NCI-H1694 treated with DMSO at 0.1 percent for 48 hours (cell line): ENCODE measurements at regions not wholly inside any gene's neighbourhood (a gene's known extent, or its start where the extent isn't known, plus 50 kb on each side); places are given as distances from the start of the nearest gene placed in this dataset.
"Not testable (repeated sequence)": the region's sequence is repeated elsewhere in the genome, so short reads cannot be mapped to it uniquely, and the experiment has no call there.

Experiments
- DNase-seq: peaks from one replicate; lab custom pipeline; 2025; lab: John Stamatoyannopoulos, UW

DNA sequence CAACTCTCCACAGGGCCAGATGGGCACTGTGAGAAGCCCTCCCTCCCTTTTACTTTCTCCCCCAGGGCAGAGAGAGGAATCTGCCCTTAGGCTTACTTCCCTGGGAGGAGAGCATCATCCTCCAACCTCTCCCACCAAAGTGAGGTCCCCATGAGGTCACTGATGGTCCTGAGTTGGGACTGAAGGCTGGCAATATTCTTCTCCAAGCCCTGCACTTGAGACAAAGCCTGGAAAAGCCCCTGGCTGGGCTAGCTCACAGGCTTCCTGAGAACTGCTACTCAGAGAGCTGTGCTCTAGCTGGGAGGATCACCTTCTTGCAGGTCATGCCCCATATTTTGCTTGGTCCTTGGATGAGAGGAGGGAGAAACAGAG lies 110.0 kb upstream of the MEF2A start:
- DNase-seq, result no peak

- DNase-seq, result no peak
Measured at GRCh38 chr15:99464137-99464536, 101.6 kb upstream of the MEF2A start.

GRCh38 chr15:99466701-99467337 lies 99.0 kb upstream of the MEF2A start:
- DNase-seq, result no peak

- DNase-seq, result no peak
Measured at GRCh38 chr15:99467338-99467720, 98.5 kb upstream of the MEF2A start.

DNA sequence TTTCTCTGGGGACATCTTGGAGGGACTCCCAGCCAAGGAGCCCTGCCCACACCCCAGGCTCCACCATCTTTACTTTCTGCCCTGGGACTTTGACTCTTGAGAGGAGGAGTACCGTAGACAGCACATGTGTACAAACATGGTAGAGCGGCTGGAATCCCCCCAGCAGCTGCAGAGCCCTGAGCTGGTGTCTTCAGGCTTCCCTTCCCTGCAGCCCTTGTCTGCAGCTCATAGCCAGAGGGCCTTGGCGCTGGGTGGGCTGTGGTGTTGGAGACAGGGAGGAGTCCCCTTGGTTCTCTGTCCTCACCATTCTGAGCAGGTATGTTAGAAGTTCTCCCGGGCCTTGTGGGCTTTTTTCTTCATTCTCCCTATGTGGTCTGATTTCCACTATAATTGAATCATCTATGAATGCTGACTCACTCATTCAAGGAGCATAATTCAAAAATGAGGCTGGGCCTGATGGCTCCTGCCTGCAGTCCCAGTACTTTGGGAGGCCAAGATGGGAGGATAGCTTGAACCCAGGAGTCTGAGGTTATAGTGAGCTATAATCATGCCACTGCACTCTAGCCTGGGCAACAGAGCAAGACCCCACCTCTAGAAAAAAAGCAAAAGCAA lies 97.8 kb upstream of the MEF2A start:
- DNase-seq, result no peak

- DNase-seq, result not testable (repeated sequence)
Measured at GRCh38 chr15:99470204-99470603, 95.6 kb upstream of the MEF2A start.

DNA sequence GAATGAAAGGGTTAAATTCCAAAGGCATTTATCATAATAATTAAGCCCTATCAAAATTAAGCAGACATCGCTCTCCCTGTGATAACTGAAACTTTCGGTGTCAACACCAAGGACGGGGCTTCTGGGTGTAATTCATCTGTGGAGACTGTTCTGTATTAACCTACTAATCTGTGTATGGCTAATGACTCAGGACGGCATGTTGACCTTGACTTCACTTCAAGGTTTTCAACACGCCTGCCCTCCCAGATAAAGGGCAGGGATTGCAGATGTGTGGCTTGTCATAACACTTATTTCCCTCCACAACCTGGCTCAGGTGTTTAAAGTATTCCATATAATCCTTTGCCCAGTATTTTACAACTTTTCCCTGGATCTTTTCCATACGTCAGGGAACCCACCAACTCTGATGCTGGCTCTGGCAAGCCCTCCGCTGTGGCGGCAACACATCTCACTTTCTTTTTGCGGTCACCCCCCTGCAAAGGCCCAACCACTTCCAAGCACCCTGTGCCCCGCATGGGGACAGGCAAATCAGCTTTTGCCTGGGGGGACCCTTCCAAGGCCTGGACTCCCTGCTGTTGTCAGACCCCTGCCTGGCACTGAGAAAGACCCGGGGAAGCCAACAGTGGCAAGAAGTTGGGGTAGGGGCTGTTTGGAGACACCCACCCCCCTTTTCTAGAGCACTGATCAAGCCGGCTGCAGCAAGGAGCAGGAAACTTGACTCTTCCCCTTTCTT lies 93.2 kb upstream of the MEF2A start:
- no peak for DNase-seq

DNA sequence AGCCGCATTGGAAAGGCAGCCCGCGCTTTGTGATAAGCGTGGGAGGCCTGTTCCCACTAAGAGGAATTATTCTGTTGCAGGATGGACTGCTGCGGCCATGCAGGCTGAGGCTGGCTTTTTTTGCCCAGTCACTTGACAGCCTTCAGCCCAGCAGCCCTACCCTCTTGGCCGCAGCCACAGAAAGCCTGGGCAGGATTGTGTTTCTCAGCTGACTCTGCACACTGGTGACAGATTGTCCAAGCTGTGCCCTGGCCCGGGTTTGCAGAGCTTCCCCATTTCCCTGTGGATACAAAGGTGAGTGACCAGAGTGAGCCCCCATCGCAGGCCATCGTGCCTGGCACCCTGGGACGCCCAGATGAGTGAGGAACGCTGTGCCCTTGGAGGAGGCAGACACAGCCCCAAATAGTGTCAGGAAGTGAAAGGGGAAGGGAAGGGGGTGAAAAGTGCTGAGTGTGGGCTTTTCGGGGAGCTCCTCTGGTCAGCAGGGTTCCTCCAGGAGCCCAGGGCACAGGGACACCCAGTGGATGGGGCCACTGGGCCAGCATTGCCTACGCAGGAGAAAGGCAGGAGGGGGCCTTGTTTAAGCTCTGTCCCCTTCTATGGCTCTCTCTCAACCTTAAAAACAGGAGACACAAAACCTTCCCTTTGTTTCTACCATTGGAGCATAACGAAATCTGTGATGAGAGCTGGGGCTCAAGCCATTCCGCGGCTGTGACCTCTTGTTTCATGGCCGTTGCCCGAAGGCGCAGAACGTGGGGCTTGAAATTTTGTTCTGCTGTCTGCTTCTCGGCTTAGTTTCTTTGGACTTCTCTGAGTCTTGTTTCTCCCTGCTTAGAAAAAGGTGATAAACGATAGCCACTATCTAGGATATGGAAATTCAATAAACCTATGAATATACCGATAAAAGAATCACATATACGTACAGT lies 91.5 kb upstream of the MEF2A start:
- DNase-seq, result no peak

GRCh38 chr15:99474909-99475753 lies 90.7 kb upstream of the MEF2A start:
- DNase-seq, result no peak

GRCh38 chr15:99475754-99476412 lies 89.9 kb upstream of the MEF2A start:
- DNase-seq, result no peak

GRCh38 chr15:99476413-99477222 lies 89.2 kb upstream of the MEF2A start:
- no peak for DNase-seq

- no peak for DNase-seq
Measured at GRCh38 chr15:99477791-99478471, 87.9 kb upstream of the MEF2A start.

- DNase-seq, result no peak
Measured at GRCh38 chr15:99478977-99479376, 86.8 kb upstream of the MEF2A start.

- no peak for DNase-seq
Measured at GRCh38 chr15:99480016-99480810, 85.6 kb upstream of the MEF2A start.

DNA sequence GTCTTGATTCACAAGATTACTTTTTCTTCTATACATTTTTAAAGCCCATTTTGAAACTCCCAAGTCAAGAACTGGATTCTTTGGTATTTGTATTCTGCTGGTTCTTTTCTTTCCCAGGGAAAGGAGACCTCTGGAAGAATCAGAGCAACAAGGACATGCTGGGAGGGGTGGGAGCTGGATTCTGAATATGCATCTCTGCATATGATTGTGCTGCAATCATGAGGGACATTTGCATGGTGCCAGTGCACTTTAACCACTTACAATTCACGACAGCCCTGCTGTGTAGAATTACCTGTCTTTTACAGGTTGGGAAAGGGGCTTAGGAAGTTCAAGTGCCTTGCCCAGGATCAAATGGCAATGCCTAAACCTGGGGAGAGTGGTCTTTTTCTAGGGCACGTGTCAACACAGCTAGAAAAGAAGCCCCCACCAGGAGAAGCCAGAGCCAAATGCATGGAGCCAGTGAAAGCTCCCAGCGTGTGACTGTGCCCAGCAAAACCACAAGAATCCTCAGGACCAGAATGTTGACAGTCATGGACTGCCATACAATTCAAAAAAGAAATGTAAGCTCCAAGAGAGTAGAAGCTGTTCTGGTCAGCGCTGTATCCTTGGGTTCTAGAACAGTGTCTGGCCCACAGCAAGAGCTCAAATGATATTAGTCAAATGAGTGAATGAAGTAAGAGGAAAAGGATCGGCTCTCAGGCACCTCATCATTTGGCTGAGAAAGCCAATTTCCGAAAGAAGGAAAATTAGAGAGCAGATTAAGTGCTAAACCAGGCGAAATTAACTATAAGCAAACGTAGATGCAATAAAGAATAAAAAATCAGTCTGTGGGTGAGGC lies 84.5 kb upstream of the MEF2A start:
- DNase-seq, result no peak

GRCh38 chr15:99481951-99482230 lies 83.9 kb upstream of the MEF2A start:
- DNase-seq, result no peak

- DNase-seq, result no peak
Measured at GRCh38 chr15:99482993-99483392, 82.8 kb upstream of the MEF2A start.
